Prostate gland (tissue), 2 donors: ENCODE measurements at regions not wholly inside any gene's neighbourhood (a gene's known extent, or its start where the extent isn't known, plus 50 kb on each side); places are given as distances from the start of the nearest gene placed in this dataset.

Source experiments
- CTCF ChIP-seq, 4 experiments: fragments of 200-600 bp in 2 of 4; fragments of 450-650 bp in 2 of 4; sonication (generic) in 2 of 4; IDR thresholded peaks; 1 replicate in 3 of 4; 2 replicates in 1 of 4; pipeline ENCODE4 v1.5.1; 2016 to 2019; ENCODE audit warnings: antibody characterized with exemption in 4 of 4, mild to moderate bottlenecking in 2 of 4, moderate library complexity in 2 of 4
- POLR2A ChIP-seq: fragments of 450-650 bp; IDR thresholded peaks from one replicate; pipeline ENCODE4 v1.6.1; 2016; ENCODE audit warnings: antibody characterized with exemption, mild to moderate bottlenecking
- POLR2AphosphoS5 ChIP-seq: sonication (generic); formaldehyde crosslinking; IDR thresholded peaks from one replicate; pipeline ENCODE4 v1.6.1; 2017; ENCODE audit warnings: antibody characterized with exemption

- TF ChIP-seq CTCF (IDR thresholded peaks at IDR 0.05) (no peak), POLR2A (no peak), POLR2AphosphoS5 (no peak)
Observed at GRCh38 chr3:192042116-192042515, 581.2 kb downstream of the PYDC2 start.
